LNCAP (cell line): ENCODE measurements at regions not wholly inside any gene's neighbourhood (a gene's known extent, or its start where the extent isn't known, plus 50 kb on each side); places are given as distances from the start of the nearest gene placed in this dataset.

Source experiments
- CTCF ChIP-seq: fragments of 450-650 bp; IDR thresholded peaks from 2 replicates; pipeline ENCODE4 v1.5.1; 2017; ENCODE audit warnings: mild to moderate bottlenecking

DNA sequence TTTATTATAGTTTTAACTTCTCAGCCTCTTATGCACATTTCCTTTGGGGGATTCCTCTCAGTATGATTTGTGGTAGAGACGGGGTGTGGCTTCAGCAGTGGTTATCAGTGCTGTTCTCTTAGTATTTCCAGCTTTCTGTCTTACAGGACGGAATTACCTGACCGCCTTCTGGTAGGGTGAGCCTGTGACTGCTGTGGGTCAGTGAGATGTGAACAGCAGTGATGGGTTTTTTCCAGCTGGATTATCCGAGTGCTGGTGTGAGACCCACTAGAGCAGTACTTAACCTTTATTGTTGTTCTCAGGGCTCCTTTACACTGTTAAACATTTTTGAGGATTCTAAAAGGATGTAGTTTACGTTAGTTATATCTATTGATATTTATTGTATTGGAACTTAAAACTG lies 135.2 kb downstream of the SLIT2 start:
- no peak for TF ChIP-seq CTCF

DNA sequence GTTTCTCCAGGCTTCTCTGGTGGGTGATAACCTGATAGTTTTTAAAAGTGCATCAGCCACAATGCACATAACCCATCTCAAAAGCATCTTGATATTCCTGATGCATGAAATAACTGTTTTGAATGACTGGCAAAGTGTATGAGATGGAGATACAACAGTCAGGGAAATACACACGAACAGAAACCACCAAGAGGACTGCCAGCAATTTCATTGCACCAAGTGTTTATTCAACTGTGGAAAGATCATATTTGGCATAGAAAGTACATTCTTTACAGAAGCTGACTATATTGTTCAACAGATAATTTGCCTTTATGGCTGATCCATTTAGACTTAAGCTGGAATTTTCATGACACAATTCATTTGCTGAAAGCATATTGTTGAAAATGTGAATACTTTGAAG lies 139.5 kb downstream of the SLIT2 start:
- TF ChIP-seq CTCF = no peak

- no peak for TF ChIP-seq CTCF
These were observed 140.2 kb downstream of the SLIT2 start for GRCh38 chr4:20391912-20392311.

DNA sequence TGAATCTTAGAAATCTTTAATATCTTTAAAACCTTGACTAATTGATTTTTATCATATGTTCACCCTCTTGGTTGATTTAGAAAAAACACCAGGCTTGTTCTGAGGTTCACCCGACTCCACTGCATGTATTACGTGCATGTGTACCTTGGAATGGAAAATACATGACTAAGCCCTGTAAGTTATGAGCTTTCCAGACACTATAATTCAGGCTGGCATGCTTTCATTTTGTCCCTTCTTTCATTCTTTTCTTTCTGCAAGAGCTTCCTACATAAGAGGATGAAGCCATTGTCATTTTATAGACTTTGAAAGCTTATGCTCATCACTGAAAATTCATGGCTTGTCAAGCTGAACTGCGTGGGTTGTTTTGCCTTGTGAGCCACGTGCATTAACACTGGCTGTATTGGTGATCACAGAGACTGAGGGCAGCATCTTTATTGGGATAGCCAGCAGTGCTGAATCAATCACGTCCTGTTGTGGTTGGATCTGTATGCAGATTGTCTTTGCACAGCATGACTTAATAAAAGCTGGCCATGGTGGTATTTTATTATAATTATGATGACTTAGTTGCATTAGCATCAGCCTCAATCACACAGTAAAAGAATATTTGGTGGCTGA lies 141.9 kb downstream of the SLIT2 start:
- TF ChIP-seq CTCF = no peak

- TF ChIP-seq CTCF = no peak
These were observed 142.8 kb downstream of the SLIT2 start for GRCh38 chr4:20394512-20394911.

- TF ChIP-seq CTCF = peak; percentile 84
These were observed 143.6 kb downstream of the SLIT2 start for GRCh38 chr4:20395160-20395773.

GRCh38 chr4:20403290-20403689 lies 151.6 kb downstream of the SLIT2 start:
- no peak for TF ChIP-seq CTCF

GRCh38 chr4:20403846-20404245 lies 152.1 kb downstream of the SLIT2 start:
- no peak for TF ChIP-seq CTCF
